ENCODE measurements at regions not wholly inside any gene's neighbourhood (a gene's known extent, or its start where the extent isn't known, plus 50 kb on each side); places are given as distances from the start of the nearest gene placed in this dataset.

- no peak for DNase-seq (ENCODE audit: insufficient read length, low spot score)
- TF ChIP-seq POLR2A (IDR thresholded peaks at IDR 0.05; ENCODE audit: low read depth, low read length): no peak
- no peak for FAIRE-seq
These were observed 255.3 kb downstream of the FZD1 start for GRCh38 chr7:91519241-91520158.

- no peak for FAIRE-seq
- TF ChIP-seq POLR2A (IDR thresholded peaks at IDR 0.05; ENCODE audit: low read depth, low read length): no peak
- no peak for DNase-seq (ENCODE audit: insufficient read length, low spot score)
These were observed 256.4 kb downstream of the FZD1 start for GRCh38 chr7:91520645-91521044.

- FAIRE-seq: no peak
- DNase-seq (ENCODE audit: insufficient read length, low spot score): no peak
- TF ChIP-seq POLR2A (IDR thresholded peaks at IDR 0.05; ENCODE audit: low read depth, low read length): no peak
These were observed 262.2 kb downstream of the FZD1 start for GRCh38 chr7:91526404-91526803.

- no peak for TF ChIP-seq POLR2A (IDR thresholded peaks at IDR 0.05; ENCODE audit: low read depth, low read length)
- DNase-seq (ENCODE audit: insufficient read length, low spot score): no peak
- FAIRE-seq: no peak
These were observed 263.2 kb downstream of the FZD1 start for GRCh38 chr7:91527460-91527859.

GRCh38 chr7:91533996-91534395 is 269.8 kb downstream of the FZD1 start:
- DNase-seq (ENCODE audit: insufficient read length, low spot score) (no peak), FAIRE-seq (no peak)

GRCh38 chr7:91537260-91538152 is 273.3 kb downstream of the FZD1 start:
- DNase-seq (ENCODE audit: insufficient read length, low spot score): no peak
- no peak for TF ChIP-seq POLR2A (IDR thresholded peaks at IDR 0.05; ENCODE audit: low read depth, low read length)
- FAIRE-seq: no peak

More at GRCh38 chr7:91533996-91534395, 269.8 kb downstream of the FZD1 start:
- TF ChIP-seq POLR2A (IDR thresholded peaks at IDR 0.05; ENCODE audit: low read depth, low read length): no peak

- FAIRE-seq (no peak), DNase-seq (ENCODE audit: insufficient read length, low spot score) (no peak)
- TF ChIP-seq POLR2A (IDR thresholded peaks at IDR 0.05; ENCODE audit: low read depth, low read length): no peak
These were observed 277.4 kb downstream of the FZD1 start for GRCh38 chr7:91541641-91542040.

DNA sequence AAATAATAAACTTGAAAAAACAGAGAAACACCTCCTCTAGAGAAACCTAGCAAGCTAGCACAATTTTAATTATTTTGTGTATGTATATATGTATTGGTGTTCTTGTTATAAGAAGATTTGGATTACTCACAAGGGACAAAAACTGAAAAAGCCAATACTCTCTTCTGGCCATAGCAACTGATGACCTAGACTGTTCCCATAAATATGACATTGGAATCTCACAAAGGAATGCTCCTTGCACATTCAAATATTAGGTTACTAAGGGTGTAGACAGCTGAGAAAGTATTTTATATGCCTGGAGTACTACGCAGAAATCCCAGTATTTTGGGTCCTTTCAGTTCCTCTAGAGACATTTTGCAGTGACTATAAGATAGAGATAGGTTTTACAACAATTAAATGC is 279.4 kb downstream of the FZD1 start:
- TF ChIP-seq POLR2A (IDR thresholded peaks at IDR 0.05; ENCODE audit: low read depth, low read length): no peak
- no peak for FAIRE-seq
- no peak for DNase-seq (ENCODE audit: insufficient read length, low spot score)

DNA sequence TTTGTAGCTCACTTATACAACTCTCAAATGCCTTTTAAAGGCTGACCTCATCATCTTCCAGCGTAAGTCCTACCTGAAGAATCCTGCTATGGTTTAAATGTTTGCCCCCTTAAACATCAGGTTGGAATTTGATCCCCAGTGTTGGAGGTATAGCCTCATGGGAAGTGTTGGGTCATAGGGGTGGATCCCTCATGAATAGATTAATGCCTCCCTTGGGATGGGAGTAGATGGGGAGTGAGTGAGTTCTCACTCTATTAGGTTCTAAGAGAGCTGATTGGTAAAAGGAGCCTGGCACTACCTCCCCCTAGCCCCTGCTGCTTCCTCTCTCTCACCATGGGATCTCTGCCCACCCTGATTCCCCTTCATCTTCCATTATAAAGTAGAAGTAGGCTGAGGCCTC is 285.6 kb downstream of the FZD1 start:
- DNase-seq (ENCODE audit: insufficient read length, low spot score) (no peak), FAIRE-seq (no peak)
- no peak for TF ChIP-seq POLR2A (IDR thresholded peaks at IDR 0.05; ENCODE audit: low read depth, low read length)

DNA sequence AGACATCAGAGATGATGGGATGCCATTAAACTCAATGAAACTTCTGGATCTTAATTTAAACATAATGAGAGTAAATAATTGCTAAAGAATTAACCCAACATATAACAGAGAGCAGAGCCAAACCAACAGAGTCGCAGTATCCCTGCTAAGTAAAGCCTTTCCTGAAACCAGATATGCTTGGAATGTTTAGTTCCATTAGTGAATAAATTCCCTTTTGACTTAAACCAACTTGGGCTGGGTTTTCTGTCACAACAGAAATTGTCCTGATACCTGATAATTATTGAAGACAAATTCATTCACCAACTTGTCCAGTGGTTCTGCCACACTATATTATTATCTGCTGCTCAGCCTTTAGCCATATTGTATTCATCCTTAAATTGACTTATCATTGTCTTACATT is 286.7 kb downstream of the FZD1 start:
- no peak for TF ChIP-seq POLR2A (IDR thresholded peaks at IDR 0.05; ENCODE audit: low read depth, low read length)
- DNase-seq (ENCODE audit: insufficient read length, low spot score) (no peak), FAIRE-seq (no peak)

DNA sequence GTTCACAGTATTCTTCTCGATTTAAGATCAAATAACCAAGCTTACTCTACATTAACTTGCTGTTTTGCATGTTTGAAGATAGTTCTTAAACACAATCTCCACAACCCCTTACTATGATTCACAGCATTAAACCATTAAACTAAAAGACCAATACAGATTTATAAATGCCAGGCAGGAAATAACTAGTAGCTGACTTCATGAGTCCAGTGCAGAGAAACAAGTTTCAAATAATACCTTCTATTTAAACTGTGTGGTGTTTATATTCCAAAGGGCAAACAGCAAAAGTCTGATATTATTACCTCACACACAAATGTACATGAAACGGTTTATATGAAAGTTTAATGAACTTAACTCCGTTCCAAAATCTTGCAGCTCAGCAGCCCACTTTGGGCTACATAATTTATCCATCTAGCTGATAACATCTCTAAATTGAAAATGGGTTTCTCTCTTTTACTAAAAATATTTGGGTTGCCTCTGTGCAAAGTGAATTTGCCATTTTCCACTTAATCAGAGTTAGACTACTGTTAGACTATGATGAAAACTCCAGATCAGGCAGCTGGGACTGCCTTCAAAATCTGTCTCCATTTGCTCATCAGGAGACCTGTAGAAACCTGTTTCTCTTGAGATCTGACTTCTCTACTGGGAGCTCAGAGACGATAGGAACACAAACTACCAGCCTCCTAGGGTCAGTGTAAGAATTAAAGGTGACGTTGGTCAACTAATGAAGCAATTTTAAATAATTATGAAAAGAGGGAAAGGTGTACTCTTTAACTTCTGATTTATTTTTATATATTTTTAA is 287.3 kb downstream of the FZD1 start:
- no peak for DNase-seq (ENCODE audit: insufficient read length, low spot score)
- FAIRE-seq: no peak
- no peak for TF ChIP-seq POLR2A (IDR thresholded peaks at IDR 0.05; ENCODE audit: low read depth, low read length)

DNA sequence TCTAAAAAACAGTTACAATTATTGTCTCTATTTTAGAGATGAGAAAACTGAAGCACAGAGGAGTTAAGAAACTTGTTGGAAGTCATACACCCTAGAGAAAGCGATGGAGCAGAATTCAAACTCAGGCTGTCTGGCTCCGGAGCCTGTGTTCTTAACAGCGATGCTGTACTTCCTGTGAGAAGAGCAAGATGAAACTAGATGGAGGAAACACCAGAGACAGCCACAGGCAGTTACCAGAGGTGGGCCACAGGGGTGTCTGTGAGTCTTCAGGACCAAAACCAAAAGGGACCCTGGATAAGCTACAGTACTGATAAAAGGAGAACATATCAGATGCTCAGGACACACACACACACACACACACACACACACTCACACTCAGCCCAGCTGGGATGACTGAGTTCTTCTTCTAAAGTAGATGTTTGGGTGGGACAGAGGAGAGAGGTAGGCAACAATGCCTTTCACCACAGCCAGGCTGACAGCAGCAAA is 289.2 kb downstream of the FZD1 start:
- DNase-seq (ENCODE audit: insufficient read length, low spot score): no peak
- no peak for TF ChIP-seq POLR2A (IDR thresholded peaks at IDR 0.05; ENCODE audit: low read depth, low read length)
- FAIRE-seq: no peak

DNA sequence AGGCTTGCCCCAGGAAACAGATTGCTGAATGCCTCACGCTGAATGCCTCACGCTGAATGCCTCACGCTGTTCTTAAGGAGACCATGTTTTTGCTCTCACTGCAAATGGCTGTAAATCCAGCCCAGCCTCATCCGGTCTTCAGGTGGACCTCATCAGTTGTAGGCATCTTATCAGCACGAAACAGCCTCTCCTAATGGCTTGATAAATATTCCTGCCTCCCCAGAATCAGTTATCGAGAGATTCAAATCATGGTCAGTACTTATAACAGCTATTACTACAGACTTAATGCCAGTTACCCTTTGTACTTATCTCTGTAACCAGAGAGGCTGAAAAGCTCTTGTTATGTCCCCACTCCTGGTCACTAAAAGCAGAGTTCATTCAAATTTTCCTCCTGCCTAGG is 290.6 kb downstream of the FZD1 start:
- no peak for DNase-seq (ENCODE audit: insufficient read length, low spot score)
- FAIRE-seq: no peak
- no peak for TF ChIP-seq POLR2A (IDR thresholded peaks at IDR 0.05; ENCODE audit: low read depth, low read length)

Data from H54 (cell line).